SH-SY5Y (cell line): ENCODE measurements at regions not wholly inside any gene's neighbourhood (a gene's known extent, or its start where the extent isn't known, plus 50 kb on each side); places are given as distances from the start of the nearest gene placed in this dataset.

Source experiments
- GATA2 ChIP-seq: IDR thresholded peaks from 2 replicates; pipeline ENCODE4 v1.6.1; 2011; ENCODE audit warnings: mild to moderate bottlenecking, low read depth, low read length
- GATA3 ChIP-seq: IDR thresholded peaks from 2 replicates; pipeline ENCODE4 v1.6.1; 2011; ENCODE audit warnings: low read depth, mild to moderate bottlenecking, low read length, moderate library complexity

DNA sequence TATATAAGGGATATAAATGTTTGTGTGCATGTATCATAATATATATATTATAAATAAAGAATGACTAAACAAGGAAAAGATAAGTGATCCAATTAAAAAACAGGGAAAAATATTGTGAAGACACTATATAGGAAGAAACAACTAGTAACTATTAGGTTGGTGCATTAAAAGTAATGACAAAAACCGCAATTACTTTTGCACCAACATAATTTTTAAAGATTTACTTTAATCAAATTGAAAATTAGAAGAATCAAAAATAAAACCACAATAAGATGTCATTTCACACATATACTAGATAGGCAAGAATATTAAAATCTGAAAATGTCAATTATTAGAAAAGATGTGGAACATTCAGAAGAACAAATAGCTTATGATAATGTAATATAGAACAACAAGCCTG, 595.9 kb downstream of the KCNJ3 start:
- TF ChIP-seq GATA2: no peak
- no peak for TF ChIP-seq GATA3

GRCh38 chr2:155281907-155282306, 583.4 kb downstream of the KCNJ3 start:
- TF ChIP-seq GATA3 (no peak), GATA2 (no peak)

DNA sequence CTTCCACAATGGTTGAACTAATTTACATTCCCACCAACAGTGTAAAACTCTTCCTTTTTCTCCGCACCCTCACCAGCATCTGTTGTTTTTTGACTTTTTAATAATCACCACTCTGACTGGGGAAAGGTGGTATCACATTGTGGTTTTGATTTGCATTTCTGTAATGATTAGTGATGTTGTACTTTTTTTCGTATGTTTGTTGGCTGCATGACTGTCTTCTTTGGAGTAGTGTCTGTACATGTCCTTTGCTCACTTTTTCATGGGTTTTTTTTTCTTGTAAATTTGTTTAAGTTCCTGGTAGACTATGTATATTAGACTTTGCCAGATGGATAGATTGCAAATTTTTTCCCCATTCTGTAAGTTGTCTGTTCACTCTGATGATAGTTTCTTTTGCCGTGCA, 574.8 kb downstream of the KCNJ3 start:
- TF ChIP-seq GATA2 (no peak), GATA3 (no peak)

GRCh38 chr2:155266583-155266982, 568.1 kb downstream of the KCNJ3 start:
- TF ChIP-seq GATA2 (no peak), GATA3 (no peak)

GRCh38 chr2:155266109-155266508, 567.6 kb downstream of the KCNJ3 start:
- TF ChIP-seq GATA2 (no peak), GATA3 (no peak)

- TF ChIP-seq GATA2 (no peak), GATA3 (no peak)
These were observed 558.3 kb downstream of the KCNJ3 start for GRCh38 chr2:155256803-155257202.

GRCh38 chr2:155250800-155251199, 552.3 kb downstream of the KCNJ3 start:
- TF ChIP-seq GATA3 (no peak), GATA2 (no peak)

GRCh38 chr2:155240176-155240575, 541.7 kb downstream of the KCNJ3 start:
- no peak for TF ChIP-seq GATA2
- TF ChIP-seq GATA3: no peak

DNA sequence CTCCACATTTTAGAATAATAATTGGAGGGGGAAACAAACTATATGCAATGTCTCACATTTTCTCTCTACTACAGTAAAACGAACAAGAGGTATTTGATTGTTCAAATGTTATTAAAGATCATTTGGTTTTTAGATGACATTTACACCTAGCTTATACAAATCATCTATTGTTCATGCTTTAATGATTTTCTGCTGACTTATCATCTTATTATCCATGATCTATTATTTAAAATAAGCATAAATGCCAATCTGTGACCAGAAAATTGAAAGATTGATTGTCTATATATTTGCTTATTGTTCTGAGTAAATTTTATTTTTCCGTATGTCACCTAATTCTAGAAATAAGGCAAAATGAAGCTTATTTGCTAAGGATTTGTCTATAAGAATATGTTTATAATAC, 537.2 kb downstream of the KCNJ3 start:
- no peak for TF ChIP-seq GATA3
- no peak for TF ChIP-seq GATA2

- TF ChIP-seq GATA2: no peak
- TF ChIP-seq GATA3: no peak
These were observed 525.4 kb downstream of the KCNJ3 start for GRCh38 chr2:155223781-155224406.

- TF ChIP-seq GATA3: no peak
- no peak for TF ChIP-seq GATA2
These were observed 520.5 kb downstream of the KCNJ3 start for GRCh38 chr2:155218945-155219344.

DNA sequence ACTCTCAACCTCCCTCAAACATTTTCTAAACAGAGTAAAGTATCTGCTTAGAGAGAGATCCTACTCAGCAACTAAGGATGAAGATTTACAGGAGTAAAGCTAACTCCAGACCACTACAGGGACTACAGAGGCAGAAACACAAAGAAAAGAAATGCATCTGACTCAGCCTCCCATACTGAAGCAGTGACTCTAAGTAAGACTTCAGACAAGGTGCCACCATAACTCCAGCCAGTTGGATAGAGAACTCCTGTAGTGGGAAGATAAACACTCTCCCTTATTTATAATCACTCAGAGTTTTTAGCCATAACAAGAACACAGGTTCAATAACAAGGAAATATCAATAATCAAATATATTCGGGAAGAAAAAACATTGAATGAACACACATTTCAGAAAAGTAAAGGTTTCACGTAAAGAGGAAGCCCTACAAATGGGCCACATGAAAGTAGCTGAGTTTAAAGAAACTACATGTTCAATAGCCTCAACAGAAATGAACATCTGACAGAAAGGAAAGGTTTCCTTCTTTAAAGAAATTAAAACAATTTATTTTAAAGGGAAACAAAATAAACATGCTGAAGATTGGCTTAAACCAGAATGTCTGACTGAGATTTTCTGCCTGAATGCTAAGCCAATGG, 519.9 kb downstream of the KCNJ3 start:
- TF ChIP-seq GATA3 (no peak), GATA2 (no peak)

GRCh38 chr2:155215037-155215707, 516.7 kb downstream of the KCNJ3 start:
- TF ChIP-seq GATA2 (no peak), GATA3 (no peak)

GRCh38 chr2:155209696-155210450, 511.4 kb downstream of the KCNJ3 start:
- TF ChIP-seq GATA2: no peak
- no peak for TF ChIP-seq GATA3

- TF ChIP-seq GATA3 (no peak), GATA2 (no peak)
These were observed 504.7 kb downstream of the KCNJ3 start for GRCh38 chr2:155203178-155203577.
